NCI-H2171 (cell line): ENCODE measurements at regions not wholly inside any gene's neighbourhood (a gene's known extent, or its start where the extent isn't known, plus 50 kb on each side); places are given as distances from the start of the nearest gene placed in this dataset.
"Not testable (repeated sequence)": the region's sequence is repeated elsewhere in the genome, so short reads cannot be mapped to it uniquely, and the experiment has no call there.

ENCODE experiments used
- DNase-seq: peaks from one replicate; lab custom pipeline; 2025; lab: John Stamatoyannopoulos, UW

DNA sequence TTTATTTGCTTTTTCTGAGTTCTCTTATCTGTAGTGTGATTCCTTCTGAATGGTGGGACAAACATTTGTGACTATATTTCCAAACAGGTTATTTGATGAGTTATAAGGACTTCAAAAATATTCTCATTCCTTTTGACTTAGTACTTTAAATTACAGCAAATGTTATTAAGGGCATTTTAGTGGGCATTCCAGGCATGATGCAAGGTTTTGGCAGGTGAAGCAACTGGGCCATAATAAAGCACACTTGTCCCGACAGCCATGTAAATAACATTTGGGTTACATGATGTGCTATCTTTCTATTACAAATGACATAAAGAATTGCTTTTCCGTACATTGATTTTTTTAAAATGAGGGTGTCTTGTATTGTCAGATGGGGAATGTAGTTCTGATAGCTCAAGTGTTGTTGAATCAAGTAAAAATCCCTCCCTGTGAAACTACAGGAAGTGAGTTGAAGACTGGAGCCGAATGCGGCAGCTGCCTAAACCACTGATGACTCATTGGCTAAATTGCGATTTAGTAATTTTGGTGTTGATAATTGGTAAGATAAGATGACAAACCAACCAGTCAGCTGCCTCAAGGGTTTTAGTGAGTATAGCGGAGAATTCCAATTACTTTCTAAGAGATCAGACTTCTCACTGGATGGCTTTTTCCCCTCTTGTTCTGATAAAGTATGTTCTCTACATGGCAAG lies 231.3 kb upstream of the NPY start:
- DNase-seq = no peak

DNA sequence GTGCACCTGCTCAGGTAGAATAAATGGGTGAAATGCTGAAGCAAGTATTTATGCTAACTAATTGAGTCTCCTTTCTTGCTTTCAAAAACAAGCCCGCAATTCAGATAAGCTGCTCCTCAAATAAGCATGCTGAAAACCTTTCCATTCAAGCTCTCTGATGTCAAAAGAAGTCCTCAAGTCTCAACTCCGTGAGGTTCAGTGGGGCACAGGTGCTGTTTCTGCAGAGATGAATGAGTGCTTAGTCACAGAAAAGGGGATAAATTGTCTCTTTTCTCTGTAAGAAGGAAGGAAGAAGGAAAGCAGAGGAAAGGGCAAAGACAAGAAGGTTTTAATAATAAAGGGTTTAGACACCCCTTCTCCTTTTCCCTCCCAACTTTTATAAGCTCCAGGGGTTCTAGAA lies 229.8 kb upstream of the NPY start:
- DNase-seq = no peak

DNA sequence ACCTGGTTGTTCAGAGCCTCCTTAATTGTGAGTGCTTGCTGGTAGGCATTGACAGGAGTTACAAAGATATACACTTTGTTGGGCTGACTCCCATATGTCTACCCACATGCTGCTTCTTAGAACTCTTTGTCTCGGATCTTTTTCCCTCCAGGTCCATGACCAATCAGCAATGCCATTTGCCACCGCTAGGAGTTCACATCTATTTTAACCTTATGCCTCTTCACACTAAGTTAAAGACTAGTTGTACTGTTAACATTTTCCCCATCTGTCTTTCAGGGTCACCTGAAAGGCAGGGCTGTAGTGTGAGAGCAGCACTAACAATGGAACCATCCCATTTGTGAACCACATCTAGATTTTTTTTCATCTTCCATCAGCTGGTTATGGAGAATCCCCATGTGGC lies 226.7 kb upstream of the NPY start:
- no peak for DNase-seq

DNA sequence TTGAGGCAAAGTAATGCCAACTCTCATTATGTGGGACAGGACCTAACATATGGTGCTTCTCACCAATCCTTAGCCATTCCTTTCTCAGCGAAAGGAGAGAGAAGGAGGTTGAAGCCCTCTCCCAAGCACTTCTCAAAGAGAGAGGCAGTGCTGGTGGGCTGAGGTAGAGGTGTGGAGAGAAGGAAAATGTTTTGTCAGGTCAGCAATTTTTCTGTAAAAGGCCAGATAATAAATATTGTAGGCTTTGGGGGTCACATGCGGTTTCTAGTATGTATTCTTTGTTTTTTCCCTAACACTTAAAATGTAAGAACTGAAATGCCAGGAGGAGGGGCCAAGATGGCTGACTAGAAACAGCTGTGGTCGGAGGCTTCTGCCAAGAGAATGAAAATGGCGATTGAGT lies 225.0 kb upstream of the NPY start:
- DNase-seq = no peak

DNA sequence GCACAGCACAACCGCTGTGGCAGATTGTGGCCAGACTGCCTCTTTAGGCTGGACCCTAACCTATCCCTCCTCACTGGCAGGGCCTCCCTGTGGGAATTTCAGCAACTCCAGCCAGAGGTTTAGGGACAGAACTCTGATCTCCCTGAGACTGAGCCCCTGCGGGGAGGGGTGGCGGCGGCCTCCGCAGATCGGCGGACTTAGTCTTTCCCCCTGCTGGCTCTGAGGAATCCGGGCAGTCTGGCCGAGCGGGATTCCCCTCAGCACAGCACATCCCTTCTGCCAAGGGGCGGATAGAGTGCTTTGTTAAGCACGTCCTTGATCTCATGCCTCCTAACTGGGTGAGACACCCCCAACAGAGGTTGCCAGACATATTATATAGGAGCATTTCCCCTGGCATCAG lies 224.2 kb upstream of the NPY start:
- DNase-seq = no peak

DNA sequence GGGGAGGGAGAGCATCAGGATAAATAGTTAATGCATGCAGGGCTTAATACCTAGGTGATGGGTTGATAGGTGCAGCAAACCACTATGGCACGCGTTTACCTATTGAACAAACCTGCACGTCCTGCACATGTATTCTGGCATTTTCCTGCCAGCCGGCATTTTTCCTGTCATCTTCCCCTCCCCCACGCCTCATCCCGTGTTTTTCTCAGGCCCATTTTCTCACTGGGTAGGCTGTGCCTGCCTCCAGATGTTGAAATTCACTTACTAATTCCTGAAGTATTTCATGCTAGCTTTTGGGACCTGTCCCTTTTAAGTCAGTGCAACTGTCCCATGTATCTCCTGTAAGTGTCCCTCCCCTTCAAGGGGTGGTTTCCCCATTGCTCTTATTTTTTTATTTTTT lies 220.3 kb upstream of the NPY start:
- no peak for DNase-seq

DNA sequence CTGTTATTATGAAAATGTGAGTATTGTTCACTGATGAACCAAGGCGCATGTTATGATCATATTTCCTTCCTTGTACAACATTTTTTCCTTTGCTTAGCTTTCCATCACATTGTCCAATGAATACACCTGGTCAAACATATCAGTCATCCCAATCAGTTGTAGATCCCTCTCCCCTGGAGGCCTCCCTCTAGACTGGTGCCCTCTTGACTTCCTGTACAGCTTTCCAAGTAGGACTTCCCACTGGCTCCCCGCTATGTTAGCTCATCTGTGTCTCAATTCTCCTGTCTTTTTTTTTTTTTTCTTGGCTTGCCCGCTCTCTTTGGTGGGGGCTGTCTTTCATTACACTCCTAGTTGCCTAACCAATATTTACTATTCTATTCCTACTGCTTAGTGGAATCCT lies 214.2 kb upstream of the NPY start:
- DNase-seq = no peak

DNA sequence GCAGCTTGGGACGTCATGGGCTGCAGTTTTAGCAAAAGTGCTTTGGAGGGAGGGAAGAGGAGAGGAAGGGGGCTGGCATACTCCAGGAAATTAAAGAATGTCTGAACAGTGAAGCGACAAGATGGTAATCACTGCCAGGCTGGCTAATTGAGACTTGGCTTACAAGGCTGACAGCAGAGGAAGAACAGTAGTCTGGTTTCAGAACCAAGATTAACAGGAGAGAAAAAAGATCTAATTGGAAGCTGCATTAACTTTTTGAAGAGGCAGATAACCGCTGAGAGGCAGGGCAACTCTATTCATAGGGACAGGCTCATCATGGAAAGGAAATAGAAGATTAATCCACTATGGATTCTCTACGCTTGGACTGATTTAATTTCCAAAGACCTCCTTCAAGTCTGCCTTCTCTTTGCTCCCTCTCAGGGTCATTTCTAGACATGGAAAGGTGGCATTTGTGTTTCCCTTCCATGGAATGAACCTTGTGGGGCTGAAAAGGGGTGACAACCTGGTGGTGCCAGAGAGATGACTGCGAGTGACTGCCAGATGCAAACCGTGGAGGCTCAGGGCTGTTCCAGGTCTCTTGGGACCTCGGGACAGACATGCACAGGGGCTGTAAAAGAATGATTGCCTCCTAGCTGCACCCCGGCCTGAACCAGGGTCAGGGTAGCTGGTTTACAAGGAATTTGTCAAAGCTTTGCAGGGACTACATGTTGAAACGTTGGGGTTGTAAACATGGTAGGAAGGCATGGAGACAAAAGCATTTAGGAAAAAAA lies 210.2 kb upstream of the NPY start:
- no peak for DNase-seq

DNA sequence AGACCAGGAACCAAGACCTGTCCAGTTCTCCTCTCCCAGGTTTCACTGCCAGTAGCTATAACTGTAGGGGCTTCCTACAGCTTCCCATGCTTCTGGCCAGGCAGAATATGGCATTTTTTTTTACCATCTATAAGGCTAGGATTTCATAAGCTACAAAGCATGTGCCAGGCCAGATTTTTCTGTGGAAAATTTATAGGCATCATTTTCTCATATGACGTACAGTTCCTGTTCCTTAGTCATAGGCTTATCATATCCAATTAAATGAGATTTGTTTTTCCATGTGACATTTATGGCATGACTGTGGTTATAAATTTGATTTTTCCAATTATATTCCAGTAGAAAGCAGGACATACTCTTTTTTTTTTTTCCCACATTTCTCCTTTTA lies 208.6 kb upstream of the NPY start:
- no peak for DNase-seq

DNA sequence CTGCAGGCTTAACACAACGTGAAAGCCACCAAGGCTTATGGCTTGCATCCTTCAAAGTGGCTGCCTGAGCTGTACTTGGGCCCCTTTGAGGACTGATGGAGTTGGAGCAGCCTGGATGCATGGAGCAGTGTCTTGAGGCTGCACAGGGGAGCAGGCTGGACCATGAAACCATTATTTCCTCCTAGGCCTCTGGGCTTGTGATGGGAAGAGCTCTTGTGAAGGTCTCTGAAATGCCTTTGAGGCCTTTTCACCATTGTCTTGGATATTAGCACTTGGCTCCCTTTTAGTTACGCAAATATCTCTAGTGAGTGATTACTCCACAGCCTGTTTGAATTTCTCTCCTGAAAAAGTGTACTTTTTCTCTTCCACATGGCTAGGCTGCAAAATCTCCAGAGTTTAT lies 201.2 kb upstream of the NPY start:
- no peak for DNase-seq

DNA sequence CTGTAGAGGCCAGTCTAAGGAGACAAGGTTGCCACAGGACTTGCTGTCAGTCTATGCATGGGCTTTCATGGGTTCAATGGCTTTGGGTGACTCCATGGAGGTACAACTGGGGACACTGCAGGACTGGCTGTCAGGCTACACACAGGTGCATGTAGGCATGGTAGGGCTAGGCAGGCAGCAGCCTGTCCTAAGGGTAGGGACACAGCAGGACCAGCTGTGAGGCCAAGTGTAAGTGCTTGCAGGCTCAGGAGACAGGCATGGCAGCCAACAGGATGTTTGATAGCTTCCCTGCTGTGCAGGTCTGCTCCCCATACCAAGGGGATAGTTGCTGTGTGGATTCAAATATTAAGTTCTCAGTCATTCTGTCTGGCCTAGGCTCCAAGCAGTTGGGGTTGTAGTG lies 181.0 kb upstream of the NPY start:
- DNase-seq = no peak

DNA sequence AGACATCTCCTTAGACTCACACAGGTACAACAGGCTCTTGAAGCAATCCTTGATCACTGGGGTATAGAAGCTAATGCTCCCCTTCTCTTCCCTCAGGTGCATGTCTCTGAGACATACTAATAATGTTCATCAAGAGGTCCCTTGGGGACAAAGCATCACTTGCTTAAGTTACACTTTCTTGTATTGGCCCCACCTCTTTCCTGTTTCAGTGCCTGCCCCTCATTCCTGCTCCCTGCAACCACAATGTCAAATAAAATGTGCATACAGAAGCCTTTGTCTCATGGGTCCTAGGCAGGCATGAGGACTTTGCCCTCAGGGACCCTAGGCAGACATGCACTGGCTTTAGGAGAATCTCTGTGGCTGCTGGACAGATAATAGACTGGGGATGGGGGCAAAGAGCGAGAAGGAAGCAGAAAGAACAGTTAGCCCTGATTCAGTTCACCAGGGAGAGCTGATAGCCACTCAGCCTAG lies 175.0 kb upstream of the NPY start:
- no peak for DNase-seq

DNA sequence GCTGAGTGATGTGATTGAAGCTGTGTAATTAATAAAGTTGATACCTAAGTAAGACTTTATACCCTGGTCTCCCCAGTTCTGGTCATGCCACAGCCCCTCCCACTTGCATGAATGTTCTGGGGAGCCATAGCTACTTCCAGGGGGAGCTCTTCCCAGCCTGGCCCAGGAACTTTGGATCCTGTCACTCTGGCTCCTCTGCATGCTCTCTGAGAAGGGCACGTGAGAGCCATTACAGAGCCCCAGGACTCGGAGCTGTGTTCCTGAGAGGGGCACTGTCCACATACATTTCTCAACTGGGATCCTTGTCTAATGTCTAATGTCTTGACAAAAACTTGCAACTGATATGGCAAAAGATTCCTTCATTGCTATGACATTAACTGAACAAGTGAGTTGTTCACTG lies 173.9 kb upstream of the NPY start:
- no peak for DNase-seq

DNA sequence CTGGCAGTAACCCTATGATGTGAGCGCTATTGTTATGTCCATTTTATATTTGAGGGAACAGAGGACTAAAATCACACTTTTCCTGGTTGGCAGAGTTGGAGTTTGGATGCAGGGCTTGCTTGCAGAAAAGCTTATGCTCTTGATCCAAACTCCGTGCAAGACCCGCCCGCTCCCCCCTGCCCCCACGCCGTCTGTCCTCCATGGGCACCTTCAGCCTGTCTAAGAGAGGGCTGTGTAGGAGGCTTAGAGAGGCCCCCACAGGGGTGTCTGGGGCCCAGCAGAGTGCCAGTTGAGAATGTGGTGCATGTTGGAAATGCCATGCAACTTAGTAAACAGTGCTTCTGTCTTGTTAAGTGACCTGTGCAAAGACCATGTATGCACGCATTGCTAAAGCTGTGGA lies 170.5 kb upstream of the NPY start:
- no peak for DNase-seq

DNA sequence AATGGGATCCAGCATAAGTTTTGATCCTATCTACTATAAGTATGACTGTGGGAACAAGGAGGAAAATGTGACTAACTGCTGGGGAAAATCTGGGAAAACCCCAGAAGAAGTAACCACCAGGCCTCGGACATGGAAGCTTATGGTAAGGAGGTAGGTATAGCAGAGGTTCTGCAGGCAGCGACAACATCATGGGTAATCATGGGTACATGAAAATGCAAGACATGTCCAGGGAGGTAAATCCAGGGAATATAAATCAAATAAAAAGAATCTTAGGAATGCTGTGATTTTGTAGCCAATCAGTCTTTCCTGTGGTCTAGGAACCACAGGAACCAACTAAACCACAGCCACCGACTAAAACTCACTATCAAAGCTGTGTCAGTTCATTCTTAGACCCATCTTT lies 168.3 kb upstream of the NPY start:
- DNase-seq = no peak

DNA sequence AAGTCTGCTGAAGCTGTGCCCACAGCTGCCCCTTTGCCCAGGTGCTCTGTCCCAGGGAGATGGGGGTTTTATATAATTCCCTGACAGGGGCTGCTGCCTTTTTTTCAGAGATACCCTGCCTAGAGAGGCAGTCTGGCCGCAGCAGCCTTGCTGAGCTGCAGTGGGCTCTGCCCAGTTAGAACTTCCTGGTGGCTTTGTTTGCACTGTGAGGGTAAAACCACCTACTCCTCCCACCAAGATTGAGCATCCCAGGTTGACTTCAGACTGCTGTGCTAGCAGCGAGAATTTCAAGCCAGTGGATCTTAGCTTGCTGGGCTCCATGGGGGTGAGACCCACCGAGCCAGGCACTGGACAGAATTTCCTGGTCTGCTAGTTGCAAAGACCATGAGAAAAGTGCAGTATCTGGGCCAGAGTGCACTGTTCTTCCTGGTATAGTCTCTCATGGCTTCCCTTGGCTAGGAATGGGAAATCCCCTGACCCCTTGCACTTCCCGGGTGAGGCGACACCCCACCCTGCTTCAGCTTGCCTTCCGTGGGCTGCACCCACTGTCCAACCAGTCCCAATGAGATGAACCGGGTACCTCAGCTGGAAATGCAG lies 166.0 kb upstream of the NPY start:
- DNase-seq = not testable (repeated sequence)

DNA sequence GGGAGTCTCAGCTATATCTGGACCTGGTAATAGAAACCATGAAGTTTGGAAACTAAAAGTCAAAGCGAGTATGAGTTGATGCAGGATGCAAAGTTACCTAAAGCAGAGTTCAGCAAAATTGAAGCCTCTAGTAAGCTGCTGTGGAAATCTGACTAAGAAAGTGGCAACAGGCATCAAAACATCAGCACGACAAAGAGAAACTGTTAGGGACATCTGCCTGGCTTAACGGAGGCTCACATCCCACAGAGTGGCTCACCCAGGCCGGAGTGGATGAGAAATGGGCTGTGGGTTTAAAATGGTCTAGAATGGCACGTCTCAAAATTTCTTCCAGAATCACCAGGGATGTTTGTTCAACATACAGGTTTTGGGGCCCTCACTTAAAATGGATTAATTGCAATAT lies 164.1 kb upstream of the NPY start:
- DNase-seq = no peak

DNA sequence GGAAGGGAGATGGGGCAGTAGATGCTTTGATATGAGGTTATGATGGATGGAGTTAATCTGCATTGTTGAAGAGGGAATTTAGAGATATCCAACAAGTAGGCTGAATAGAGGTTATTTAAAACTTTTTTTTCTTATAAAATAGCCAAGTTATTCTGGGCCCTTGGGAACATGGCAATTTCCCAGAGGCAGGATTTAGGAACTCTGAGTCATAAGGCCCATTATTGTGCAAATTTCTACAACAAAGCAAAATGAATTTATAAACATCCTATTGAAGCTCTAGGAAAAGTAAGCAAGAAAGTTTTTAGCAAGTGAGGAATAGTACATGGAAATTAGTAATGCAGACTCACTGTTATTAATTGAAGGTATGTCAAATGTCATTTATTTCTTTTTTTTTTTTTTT lies 160.9 kb upstream of the NPY start:
- no peak for DNase-seq

DNA sequence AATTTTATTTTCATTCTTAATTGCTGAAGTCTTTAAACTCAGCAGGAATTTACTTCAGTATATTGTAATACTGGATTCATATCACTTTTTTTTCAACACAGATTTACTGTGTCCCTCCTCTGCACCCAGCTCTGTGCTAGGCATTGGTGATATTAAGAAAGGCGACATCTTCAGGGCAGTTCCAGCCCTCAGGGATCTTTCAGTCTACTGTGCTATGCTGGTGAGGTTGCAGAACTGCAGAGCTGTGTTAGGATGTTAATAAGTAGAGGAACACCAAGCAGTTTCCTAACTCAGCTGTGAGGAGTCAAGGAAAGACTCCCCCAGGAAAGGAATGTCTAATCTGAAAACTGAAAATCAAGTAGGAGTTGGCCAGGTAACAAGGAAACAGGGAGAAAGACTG lies 158.2 kb upstream of the NPY start:
- DNase-seq = no peak

DNA sequence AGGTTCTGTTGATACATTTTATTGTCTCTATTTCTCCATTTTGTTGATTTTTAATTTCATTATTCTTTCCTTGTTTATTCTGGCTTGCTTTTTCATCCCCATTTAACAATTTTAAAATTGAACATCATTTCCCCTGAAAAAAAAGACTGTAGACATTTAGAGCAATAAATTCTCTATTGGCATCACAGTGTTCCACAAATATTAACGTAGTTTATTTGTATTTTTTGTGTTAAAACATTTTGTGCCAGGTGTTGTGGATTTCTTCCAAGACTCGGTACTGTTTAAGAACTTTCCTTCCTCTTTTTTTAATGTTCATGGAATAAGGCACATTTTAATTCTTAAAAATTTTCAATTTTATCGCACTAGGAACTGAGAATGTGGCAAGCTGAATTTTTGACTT lies 156.1 kb upstream of the NPY start:
- DNase-seq = no peak

DNA sequence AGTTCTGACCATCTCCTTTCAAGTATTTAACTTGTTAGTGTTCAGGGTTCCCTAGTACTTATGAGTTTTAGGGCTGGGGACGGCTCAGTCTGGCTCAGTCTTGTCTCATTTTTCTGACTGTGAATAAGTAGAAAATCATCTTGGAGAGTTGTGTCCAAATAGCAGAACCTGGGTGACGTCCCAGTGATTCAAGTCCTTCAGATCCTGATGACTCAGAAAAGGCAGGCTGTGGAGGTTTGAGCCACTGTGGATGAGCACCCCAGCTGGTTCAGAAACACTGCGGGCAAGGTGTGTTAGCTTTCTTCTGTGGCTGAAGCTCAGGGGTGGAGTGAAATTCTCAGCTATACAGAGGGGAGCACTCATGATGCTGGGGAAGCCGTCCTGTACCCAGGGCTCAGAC lies 154.4 kb upstream of the NPY start:
- no peak for DNase-seq

DNA sequence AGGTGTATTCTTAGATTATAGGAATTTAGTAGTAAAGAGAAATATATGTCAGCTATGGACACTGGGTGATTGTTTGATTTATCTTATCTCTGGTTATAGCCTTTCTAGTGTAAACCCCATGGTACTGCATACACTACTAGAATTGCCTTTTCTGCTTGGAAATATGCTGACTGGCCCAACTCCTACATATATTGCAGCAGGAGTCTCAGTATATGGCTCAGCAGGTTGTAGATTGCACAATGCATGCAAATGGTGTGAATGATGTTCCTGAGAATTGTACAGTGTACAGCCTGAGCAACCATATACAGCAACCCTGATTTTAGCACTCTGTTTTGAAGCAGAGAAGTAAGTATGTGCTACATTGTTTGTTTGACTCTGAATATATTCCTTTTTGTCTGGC lies 153.4 kb upstream of the NPY start:
- no peak for DNase-seq

DNA sequence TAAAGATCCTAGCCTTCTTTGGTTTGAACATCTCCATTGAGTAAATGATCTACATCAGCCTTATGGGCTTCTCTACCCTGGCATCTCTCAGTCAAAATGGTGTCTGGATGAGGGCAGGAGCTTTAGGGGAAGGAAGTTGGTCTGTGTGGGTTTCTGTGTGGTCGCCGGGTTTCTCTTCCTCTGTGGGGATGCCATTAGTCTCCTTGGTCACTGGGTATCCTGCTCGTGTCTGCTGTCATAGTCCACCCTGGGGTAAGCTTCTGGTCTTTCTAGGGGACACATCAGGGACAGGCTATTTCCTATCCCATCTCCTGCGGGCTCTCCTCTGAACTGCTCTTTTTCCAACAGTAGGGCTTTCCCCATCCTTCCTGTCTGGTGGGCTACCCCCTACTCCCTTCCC lies 150.3 kb upstream of the NPY start:
- DNase-seq = no peak

DNA sequence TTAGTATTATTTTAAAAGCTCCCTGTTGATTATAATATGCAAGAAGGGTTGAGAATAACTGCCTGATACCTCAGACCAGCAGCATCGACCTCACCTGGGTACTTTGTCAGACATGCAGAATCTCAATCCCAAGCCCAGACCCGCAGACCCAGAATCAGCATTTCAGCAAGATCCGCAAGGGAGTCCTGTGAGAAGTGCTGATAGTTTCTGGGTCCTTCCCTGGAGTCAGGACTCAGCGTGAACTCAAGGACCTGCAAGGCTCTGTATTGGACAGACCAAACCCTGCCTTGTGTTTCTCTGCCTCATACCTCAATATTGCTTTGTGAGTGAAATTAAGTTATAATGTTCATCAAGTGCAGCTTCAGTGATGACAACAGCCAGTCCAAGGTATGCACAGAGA lies 149.5 kb upstream of the NPY start:
- DNase-seq = no peak
